ENCODE measurements at regions not wholly inside any gene's neighbourhood (a gene's known extent, or its start where the extent isn't known, plus 50 kb on each side); places are given as distances from the start of the nearest gene placed in this dataset.

DNA sequence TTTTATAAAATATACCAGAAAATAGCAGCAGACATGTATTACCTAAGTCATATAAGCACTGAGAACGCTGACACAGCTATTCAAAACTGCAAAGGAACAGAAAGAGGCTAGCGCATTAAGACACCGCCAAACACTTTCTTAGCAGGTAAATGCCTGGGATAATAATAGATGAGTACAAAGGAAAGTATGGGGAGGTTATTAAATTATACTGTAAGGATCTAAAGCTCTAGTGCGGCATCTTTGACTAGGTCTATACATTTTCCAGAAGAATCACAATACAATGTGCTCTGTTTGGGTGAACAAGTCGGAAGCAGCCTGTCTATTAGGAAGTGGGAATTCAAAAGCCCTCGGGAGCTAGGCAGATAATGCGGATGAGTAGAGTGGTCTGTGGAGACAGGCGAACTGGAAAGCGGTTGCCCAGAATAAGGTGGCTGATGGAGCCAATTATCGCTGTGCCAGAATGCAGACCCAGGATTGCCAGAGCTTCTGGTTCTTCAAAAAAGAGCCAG lies 443.6 kb upstream of the TENM3 start:
- SMC1A ChIA-PET (ENCODE audit: uncharacterized antibody, unreplicated experiment): no interaction called here
- WGBS (ENCODE audit: insufficient coverage, insufficient replicate concordance, low lambda C conversion rate, missing lambda C conversion rate): 54% methylated on average over 10 of the region's 10 CpGs

DNA sequence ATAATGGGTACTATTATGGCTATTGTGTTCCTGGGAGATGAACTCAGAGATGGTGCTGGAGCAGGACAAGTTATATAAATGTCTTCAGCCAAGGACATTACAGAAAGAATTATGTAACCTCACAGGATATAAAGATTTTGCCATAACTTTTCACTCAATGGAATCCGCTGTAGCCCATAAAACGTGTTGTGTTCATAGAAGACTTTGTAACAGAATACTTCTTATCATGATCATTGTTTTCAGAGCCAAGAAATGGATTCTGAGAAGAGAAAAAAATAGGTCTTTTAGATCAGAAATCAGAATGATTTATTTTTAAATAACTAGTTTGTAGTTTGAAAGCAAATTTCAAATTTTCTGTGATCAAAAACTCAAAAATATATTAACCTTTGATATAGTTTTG lies 441.0 kb upstream of the TENM3 start:
- no peak for ATAC-seq
- TF ChIP-seq NFIC (IDR thresholded peaks at IDR 0.05; ENCODE audit: low read depth, low read length) (no peak), NFXL1 (IDR thresholded peaks at IDR 0.05; ENCODE audit: borderline replicate concordance) (no peak), IKZF2 (IDR thresholded peaks at IDR 0.05) (no peak), GABPA (IDR thresholded peaks at IDR 0.05; ENCODE audit: low read depth) (no peak), RFX5 (IDR thresholded peaks at IDR 0.05; ENCODE audit: low read depth, low read length) (no peak)
- TF ChIP-seq, protein P1, sequence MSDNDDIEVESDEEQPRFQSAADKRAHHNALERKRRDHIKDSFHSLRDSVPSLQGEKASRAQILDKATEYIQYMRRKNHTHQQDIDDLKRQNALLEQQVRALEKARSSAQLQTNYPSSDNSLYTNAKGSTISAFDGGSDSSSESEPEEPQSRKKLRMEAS (IDR thresholded peaks at IDR 0.05; ENCODE audit: low read depth, low read length): no peak
- Histone ChIP-seq H3K4me3 (no peak overlapping the region), H3K9ac (ENCODE audit: control insufficient read depth, insufficient read depth, low read length) (no peak overlapping the region), H3K4me1 (ENCODE audit: control insufficient read depth, insufficient read depth, low read length) (no peaks in the 10 kb centered on the region), H2AFZ (ENCODE audit: control insufficient read depth, low read depth, low read length) (no peak overlapping the region), H3K27ac (ENCODE audit: control insufficient read depth, insufficient read depth) (no peak overlapping the region), H3K9me3 (replicated peaks; ENCODE audit: control insufficient read depth, insufficient read depth, low read length) (no peaks in the 10 kb centered on the region; the same call in 2 of the 3 replicates), H3K27me3 (replicated peaks in 1 of 2; ENCODE audit: control insufficient read depth in 2 of 2, insufficient read depth in 2 of 2, low read length in 1 of 2) (no peaks in the 10 kb centered on the region), H4K20me1 (ENCODE audit: control insufficient read depth, insufficient read depth) (no peaks in the 10 kb centered on the region), H3K4me2 (ENCODE audit: control insufficient read depth, insufficient read depth) (no peak overlapping the region), H3K36me3 (ENCODE audit: control insufficient read depth in 2 of 2, insufficient read depth in 2 of 2, low read length in 1 of 2) (no peaks in the 10 kb centered on the region), H3K79me2 (ENCODE audit: control insufficient read depth, insufficient read depth, low read length) (no peaks in the 10 kb centered on the region)
- WGBS (ENCODE audit: insufficient coverage, insufficient replicate concordance, low lambda C conversion rate, missing lambda C conversion rate): 24% methylated on average over 2 of the region's 2 CpGs
- BruUV-seq (replicated peaks): no TSS peak
- intact Hi-C loops (cut with micrococcal nuclease; ENCODE audit: unreplicated experiment) (no loop called here), in situ Hi-C loops (cut with MboI) (no loop called here)
- FAIRE-seq: no peak
- POLR2A ChIA-PET: no interaction called here
- DNase-seq (ENCODE audit: low read depth, low spot score): no peak
- RAD21 ChIA-PET (ENCODE audit: unreplicated experiment): no interaction called here
- SMC1A ChIA-PET (ENCODE audit: uncharacterized antibody, unreplicated experiment): no interaction called here
- CTCF ChIA-PET: no interaction called here

More for the DNA sequence above, 443.6 kb upstream of the TENM3 start:
- Histone ChIP-seq H4K20me1 (ENCODE audit: control insufficient read depth, insufficient read depth) (no peaks in the 10 kb centered on the region), H3K36me3 (ENCODE audit: control insufficient read depth in 2 of 2, insufficient read depth in 2 of 2, low read length in 1 of 2) (no peaks in the 10 kb centered on the region), H3K4me1 (ENCODE audit: control insufficient read depth, insufficient read depth, low read length) (no peaks in the 10 kb centered on the region), H2AFZ (ENCODE audit: control insufficient read depth, low read depth, low read length) (no peak overlapping the region), H3K4me3 (no peak overlapping the region), H3K79me2 (ENCODE audit: control insufficient read depth, insufficient read depth, low read length) (no peaks in the 10 kb centered on the region), H3K27ac (ENCODE audit: control insufficient read depth, insufficient read depth) (no peak overlapping the region), H3K9ac (ENCODE audit: control insufficient read depth, insufficient read depth, low read length) (no peak overlapping the region), H3K27me3 (replicated peaks in 1 of 2; ENCODE audit: control insufficient read depth in 2 of 2, insufficient read depth in 2 of 2, low read length in 1 of 2) (no peaks in the 10 kb centered on the region), H3K9me3 (replicated peaks; ENCODE audit: control insufficient read depth, insufficient read depth, low read length) (no peaks in the 10 kb centered on the region), H3K4me2 (ENCODE audit: control insufficient read depth, insufficient read depth) (no peak overlapping the region)
- TF ChIP-seq IKZF2 (IDR thresholded peaks at IDR 0.05) (no peak), EED (IDR thresholded peaks at IDR 0.05; ENCODE audit: low read depth) (no peak), NKRF (conservative IDR thresholded peaks at IDR 0.05) (no peak), RAD51 (IDR thresholded peaks at IDR 0.05) (no peak)
- BruUV-seq (replicated peaks): no TSS peak
- CTCF ChIA-PET: interaction anchor here (0.7 kb wide), 1 partner anchor 498 kb away, joined by 3 read pairs; no protein-coding TSS in a partner anchor
- ATAC-seq (no peak), DNase-seq (ENCODE audit: low read depth, low spot score) (no peak), FAIRE-seq (no peak)
- in situ Hi-C loops (cut with MboI): no loop called here
- intact Hi-C loops (cut with micrococcal nuclease; ENCODE audit: unreplicated experiment): no loop called here
- RAD21 ChIA-PET (ENCODE audit: unreplicated experiment): interaction anchor here (0.6 kb wide), 1 partner anchor 27 kb away, joined by 3 read pairs; no protein-coding TSS in a partner anchor
- POLR2A ChIA-PET: no interaction called here

Measured in GM12878 (cell line).